GM12878 (cell line): ENCODE measurements at regions not wholly inside any gene's neighbourhood (a gene's known extent, or its start where the extent isn't known, plus 50 kb on each side); places are given as distances from the start of the nearest gene placed in this dataset.

Experiments used
- ATAC-seq: fragments of 200-7000 bp; cut with Tn5 transposase; 3 replicates; pipeline ENCODE4 v1.9.1; 2020; ENCODE audit warnings: mild to moderate bottlenecking, moderate library complexity
- BruUV-seq: library from RNA; stranded (reverse); fragments of 400-500 nt; replicated peaks from 2 replicates; lab custom pipeline; 2021; lab: Mats Ljungman, UMichigan
- CTCF ChIA-PET: fragments of 300-600 bp; sonication (Branson Sonifier 250); formaldehyde crosslinking; extraction: SDS; loops from one replicate; lab custom pipeline; 2021; ENCODE audit warnings: inconsistent platforms; lab: Yijun Ruan, JAX
- POLR2A ChIA-PET: fragments of 350-600 bp; formaldehyde crosslinking; extraction: SDS; loops from one replicate; lab custom pipeline; 2021; ENCODE audit warnings: inconsistent platforms; lab: Charles Lee
- RAD21 ChIA-PET: fragments of 300-600 bp; sonication (Branson Sonifier 250); formaldehyde crosslinking; loops from one replicate; lab custom pipeline; 2023; ENCODE audit warnings: antibody characterized with exemption; ENCODE audit not compliant: unreplicated experiment; lab: Charles Lee
- SMC1A ChIA-PET: fragments of 300-600 bp; sonication (Branson Sonifier 250); formaldehyde crosslinking; loops from one replicate; lab custom pipeline; 2023; ENCODE audit not compliant: unreplicated experiment, uncharacterized antibody; lab: Charles Lee
- DNase-seq: peaks from one replicate; pipeline ENCODE4 v3.0.0-alpha.2; 2011; ENCODE audit warnings: low read depth, low spot score
- FAIRE-seq: peaks from 3 replicates; lab custom pipeline; 2011; peaks lifted over from hg19 to GRCh38; lab: Jason Lieb, UNC
- H2AFZ ChIP-seq: 2 replicates; pipeline ENCODE4 v1.6.0; 2011; ENCODE audit warnings: low read depth, low read length, control low read depth; ENCODE audit not compliant: control insufficient read depth
- H3K27ac ChIP-seq: 2 replicates; pipeline ENCODE4 v1.5.1; 2011; ENCODE audit warnings: control low read depth; ENCODE audit not compliant: control insufficient read depth, insufficient read depth
- H3K27me3 ChIP-seq, 2 experiments: replicated peaks in 1 of 2; 2 replicates each; pipeline versions ENCODE4 v1.6.0 to v1.6.1; 2011; ENCODE audit warnings: low read length in 1 of 2; ENCODE audit not compliant: control insufficient read depth in 2 of 2, insufficient read depth in 2 of 2
- H3K36me3 ChIP-seq, 2 experiments: 2 replicates each; pipeline ENCODE4 v1.5.1; 2011; ENCODE audit warnings: low read length in 1 of 2; ENCODE audit not compliant: control insufficient read depth in 2 of 2, insufficient read depth in 2 of 2
- H3K4me1 ChIP-seq: 2 replicates; pipeline ENCODE4 v1.6.1; 2011; ENCODE audit warnings: mild to moderate bottlenecking, low read length, moderate library complexity, mixed read lengths; ENCODE audit not compliant: control insufficient read depth, insufficient read depth
- H3K4me2 ChIP-seq: 2 replicates; pipeline ENCODE4 v1.6.0; 2011; ENCODE audit warnings: control low read depth; ENCODE audit not compliant: control insufficient read depth, insufficient read depth
- H3K4me3 ChIP-seq: fragments of 200-600 bp; sonication (generic); 2 replicates; pipeline ENCODE4 v1.5.1; 2016
- H3K79me2 ChIP-seq: 2 replicates; pipeline ENCODE4 v1.6.0; 2011; ENCODE audit warnings: low read length; ENCODE audit not compliant: control insufficient read depth, insufficient read depth
- H3K9ac ChIP-seq: 2 replicates; pipeline ENCODE4 v1.8.0; 2011; ENCODE audit warnings: low read length, control low read depth, mixed read lengths; ENCODE audit not compliant: control insufficient read depth, insufficient read depth
- H3K9me3 ChIP-seq: replicated peaks from 3 replicates; pipeline ENCODE4 v1.5.1; 2011; ENCODE audit warnings: mild to moderate bottlenecking, low read length; ENCODE audit not compliant: control insufficient read depth, insufficient read depth
- H4K20me1 ChIP-seq: 2 replicates; pipeline ENCODE4 v1.6.0; 2011; ENCODE audit not compliant: control insufficient read depth, insufficient read depth
- CREB1 ChIP-seq: IDR thresholded peaks from 2 replicates; pipeline ENCODE4 v1.6.1; 2012; ENCODE audit warnings: low read depth, mild to moderate bottlenecking, inconsistent platforms
- HDAC6 ChIP-seq: fragments of 200-600 bp; sonication (generic); IDR thresholded peaks from one replicate; pipeline ENCODE4 v1.8.0; 2017; ENCODE audit warnings: antibody characterized with exemption; ENCODE audit not compliant: unreplicated experiment
- JUND ChIP-seq: IDR thresholded peaks from 2 replicates; pipeline ENCODE4 v1.6.1; 2012; ENCODE audit warnings: low read depth, mild to moderate bottlenecking, low read length, improper control_type of control experiment, moderate library complexity
- SKIL ChIP-seq: fragments of 450-650 bp; IDR thresholded peaks from 2 replicates; pipeline ENCODE4 v1.6.1; 2017; ENCODE audit warnings: mild to moderate bottlenecking, low read depth, inconsistent platforms; ENCODE audit not compliant: poor library complexity, severe bottlenecking
- SMAD1 ChIP-seq: fragments of 450-650 bp; IDR thresholded peaks from 2 replicates; pipeline ENCODE4 v1.6.1; 2018; ENCODE audit warnings: mild to moderate bottlenecking, low read depth; ENCODE audit not compliant: partially characterized antibody
- TARDBP ChIP-seq: IDR thresholded peaks from 2 replicates; pipeline ENCODE4 v1.6.1; 2016; ENCODE audit warnings: borderline replicate concordance
- TBL1XR1 ChIP-seq: IDR thresholded peaks from 2 replicates; pipeline ENCODE4 v1.6.1; 2012; ENCODE audit warnings: low read depth, low read length, improper control_type of control experiment
- TCF3 ChIP-seq: IDR thresholded peaks from 2 replicates; pipeline ENCODE4 v1.6.1; 2012; ENCODE audit warnings: low read depth, mild to moderate bottlenecking, low read length, borderline replicate concordance; ENCODE audit not compliant: insufficient read depth
- ZBTB4 ChIP-seq: fragments of 450-650 bp; formaldehyde crosslinking; IDR thresholded peaks from 2 replicates; pipeline ENCODE4 v1.4.0; 2022; ENCODE audit warnings: mild to moderate bottlenecking, moderate library complexity
- ZNF274 ChIP-seq: IDR thresholded peaks from one replicate; pipeline ENCODE4 v1.8.0; 2011; ENCODE audit not compliant: insufficient read length, insufficient read depth
- WGBS: methylation state at CpG from one replicate; pipeline ENCODE4 v1.1.6; 2016; ENCODE audit warnings: low lambda C conversion rate; ENCODE audit not compliant: insufficient replicate concordance, insufficient coverage; ENCODE audit errors: missing lambda C conversion rate; 5-methylcytosine and 5-hydroxymethylcytosine counted together
- in situ Hi-C: fragments of 300-500 bp; cut with MboI; formaldehyde crosslinking; loops from 9 replicates; pipeline ENCODE4 v1.14.3; 2018; ENCODE audit warnings: mixed read lengths
- intact Hi-C: fragments of 100-400 bp; cut with micrococcal nuclease; formaldehyde crosslinking; loops from one replicate; pipeline ENCODE4 v1.14.2; 2022; ENCODE audit not compliant: unreplicated experiment

- no TSS peak for BruUV-seq
- CTCF ChIA-PET: interaction anchor here (1.3 kb wide), 1 partner anchor 524 kb away, joined by 5 read pairs; no protein-coding TSS in a partner anchor
- RAD21 ChIA-PET: no interaction called here
- no peaks in the 10 kb centered on the region for H4K20me1 ChIP-seq
- no peak overlapping the region for H3K9ac ChIP-seq
- no peak overlapping the region for H2AFZ ChIP-seq
- H3K4me2 ChIP-seq: no peak overlapping the region
- FAIRE-seq: no peak
- intact Hi-C loops (no loop called here), in situ Hi-C loops (loop anchor here (5.0 kb wide), 1 partner anchor 513 kb away; no protein-coding TSS in a partner anchor)
- POLR2A ChIA-PET: no interaction called here
- no peak overlapping the region for H3K4me3 ChIP-seq
- no peaks in the 10 kb centered on the region for H3K9me3 ChIP-seq
- no peaks in the 10 kb centered on the region for H3K4me1 ChIP-seq
- no peaks in the 10 kb centered on the region for H3K79me2 ChIP-seq
- no peak for DNase-seq
- 64% methylated on average over 3 of the region's 3 CpGs for WGBS
- no peaks in the 10 kb centered on the region for H3K27me3 ChIP-seq
- no peak for ATAC-seq
- SMC1A ChIA-PET: interaction anchor here (0.8 kb wide), 1 partner anchor 529 kb away, joined by 3 read pairs; no protein-coding TSS in a partner anchor
- TF ChIP-seq ZNF274: no peak
- no peak for TF ChIP-seq TCF3
- TF ChIP-seq HDAC6: no peak
- no peak overlapping the region for H3K27ac ChIP-seq
- H3K36me3 ChIP-seq: no peaks in the 10 kb centered on the region; a peak in 1 of 4 replicates
Observed at GRCh38 chr3:178960181-178960580, 111.4 kb downstream of the ZMAT3 start.

- no peak for FAIRE-seq
- Histone ChIP-seq H3K27me3 (no peaks in the 10 kb centered on the region), H3K4me3 (no peak overlapping the region), H4K20me1 (no peaks in the 10 kb centered on the region), H3K4me1 (no peaks in the 10 kb centered on the region), H3K9me3 (peaks cover 2% of the 10 kb centered on the region), H3K27ac (no peak overlapping the region), H3K36me3 (no peaks in the 10 kb centered on the region), H3K9ac (no peak overlapping the region), H3K79me2 (no peaks in the 10 kb centered on the region), H2AFZ (no peak overlapping the region), H3K4me2 (no peak overlapping the region)
- intact Hi-C loops: no loop called here
- DNase-seq: no peak
- ChIA-PET RAD21 (interaction anchor here (0.8 kb wide), 1 partner anchor 18 kb away, joined by 3 read pairs; no protein-coding TSS in a partner anchor), SMC1A (no interaction called here), CTCF (no interaction called here), POLR2A (interaction anchor here (0.5 kb wide), 1 partner anchor 572 kb away, joined by 3 read pairs; no protein-coding TSS in a partner anchor)
- no TSS peak for BruUV-seq
- TF ChIP-seq CREB1: no peak
- TF ChIP-seq ZBTB4: no peak
- TF ChIP-seq SKIL: no peak
- TF ChIP-seq TBL1XR1: no peak
- TF ChIP-seq TARDBP: no peak
- TF ChIP-seq SMAD1: no peak
- no peak for TF ChIP-seq JUND
- WGBS: 7% methylated on average over 2 of the region's 2 CpGs
- ATAC-seq: no peak; the same call in 2 of the 3 replicates
- in situ Hi-C loops: no loop called here
Observed at GRCh38 chr3:178950676-178951075, 120.9 kb downstream of the ZMAT3 start.
